Neutrophil (primary cell): ENCODE measurements at regions not wholly inside any gene's neighbourhood (a gene's known extent, or its start where the extent isn't known, plus 50 kb on each side); places are given as distances from the start of the nearest gene placed in this dataset.

Source experiments
- H3K27ac ChIP-seq: fragments of 200-600 bp; sonication (generic); 2 replicates; pipeline ENCODE4 v1.5.1; 2016; ENCODE audit warnings: mild to moderate bottlenecking, moderate library complexity
- H3K27me3 ChIP-seq: fragments of 200-600 bp; sonication (generic); 2 replicates; pipeline ENCODE4 v1.6.0; 2016; ENCODE audit warnings: mild to moderate bottlenecking
- H3K36me3 ChIP-seq: fragments of 200-600 bp; sonication (generic); 2 replicates; pipeline ENCODE4 v1.5.1; 2017
- H3K4me1 ChIP-seq, 2 experiments: fragments of 200-600 bp in 1 of 2; sonication (generic) in 1 of 2; 1 replicate in 1 of 2; 2 replicates in 1 of 2; pipeline versions ENCODE4 v1.5.1 to v1.6.1; 2013 to 2016; ENCODE audit warnings: low read depth in 1 of 2, low read length in 1 of 2, mild to moderate bottlenecking in 1 of 2, moderate library complexity in 1 of 2; ENCODE audit not compliant: control insufficient read depth in 1 of 2, insufficient read depth in 1 of 2
- H3K4me3 ChIP-seq, 2 experiments: fragments of 200-600 bp in 1 of 2; sonication (generic) in 1 of 2; 1 replicate in 1 of 2; 2 replicates in 1 of 2; pipeline ENCODE4 v1.5.1; 2013 to 2016; ENCODE audit warnings: low read depth in 1 of 2, low read length in 1 of 2, mild to moderate bottlenecking in 1 of 2, moderate library complexity in 1 of 2
- H3K9me3 ChIP-seq: fragments of 200-600 bp; sonication (generic); 2 replicates; pipeline ENCODE4 v1.5.1; 2016
- CTCF ChIP-seq: fragments of 200-600 bp; sonication (generic); IDR thresholded peaks from 2 replicates; pipeline ENCODE4 v1.5.1; 2016; ENCODE audit warnings: antibody characterized with exemption

- no peak overlapping the region for H3K4me3 ChIP-seq
Observed at GRCh38 chr10:118458957-118459641, 117.0 kb upstream of the FAM204A start.

GRCh38 chr10:118457824-118458428 is 115.8 kb upstream of the FAM204A start:
- H3K4me3 ChIP-seq: no peak overlapping the region
- no peaks in the 10 kb centered on the region for H3K4me1 ChIP-seq
- H3K9me3 ChIP-seq: no peaks in the 10 kb centered on the region
- no peaks in the 10 kb centered on the region for H3K36me3 ChIP-seq
- TF ChIP-seq CTCF: no peak
- no peak overlapping the region for H3K27ac ChIP-seq
- peaks cover 64% of the 10 kb centered on the region for H3K27me3 ChIP-seq

More at GRCh38 chr10:118458957-118459641, 117.0 kb upstream of the FAM204A start:
- H3K9me3 ChIP-seq: no peaks in the 10 kb centered on the region
- H3K27me3 ChIP-seq: peaks cover 74% of the 10 kb centered on the region
- H3K36me3 ChIP-seq: no peaks in the 10 kb centered on the region
- H3K4me1 ChIP-seq: no peaks in the 10 kb centered on the region
- no peak overlapping the region for H3K27ac ChIP-seq
- TF ChIP-seq CTCF: no peak

GRCh38 chr10:118455181-118455695 is 113.1 kb upstream of the FAM204A start:
- no peak overlapping the region for H3K4me3 ChIP-seq
- no peak overlapping the region for H3K27ac ChIP-seq
- H3K27me3 ChIP-seq: peaks cover 53% of the 10 kb centered on the region
- no peaks in the 10 kb centered on the region for H3K4me1 ChIP-seq
- no peak for TF ChIP-seq CTCF
- no peaks in the 10 kb centered on the region for H3K9me3 ChIP-seq
- no peaks in the 10 kb centered on the region for H3K36me3 ChIP-seq

GRCh38 chr10:118454211-118454610 is 112.1 kb upstream of the FAM204A start:
- Histone ChIP-seq H3K4me1 (no peaks in the 10 kb centered on the region), H3K4me3 (no peak overlapping the region), H3K9me3 (no peaks in the 10 kb centered on the region), H3K36me3 (no peaks in the 10 kb centered on the region), H3K27me3 (peaks cover 54% of the 10 kb centered on the region), H3K27ac (no peak overlapping the region)
- TF ChIP-seq CTCF: no peak

- Histone ChIP-seq H3K9me3 (no peaks in the 10 kb centered on the region), H3K27ac (no peak overlapping the region), H3K36me3 (no peaks in the 10 kb centered on the region), H3K4me1 (no peaks in the 10 kb centered on the region), H3K4me3 (no peak overlapping the region), H3K27me3 (peaks cover 45% of the 10 kb centered on the region)
- no peak for TF ChIP-seq CTCF
Observed at GRCh38 chr10:118452098-118452497, 110.0 kb upstream of the FAM204A start.
